ENCODE measurements at regions not wholly inside any gene's neighbourhood (a gene's known extent, or its start where the extent isn't known, plus 50 kb on each side); places are given as distances from the start of the nearest gene placed in this dataset.
"Not testable (repeated sequence)": the region's sequence is repeated elsewhere in the genome, so short reads cannot be mapped to it uniquely, and the experiment has no call there.

GRCh38 chr15:47047981-47048380, 669.3 kb upstream of the SEMA6D start:
- not testable (repeated sequence) for TF ChIP-seq CTCF (conservative IDR thresholded peaks at IDR 0.05; ENCODE audit: low read depth, low read length); EZH2 (IDR thresholded peaks at IDR 0.05; ENCODE audit: borderline replicate concordance, low read depth, low read length, poor library complexity, severe bottlenecking)
